Left renal cortex interstitium (tissue), 4 donors: ENCODE measurements at regions not wholly inside any gene's neighbourhood (a gene's known extent, or its start where the extent isn't known, plus 50 kb on each side); places are given as distances from the start of the nearest gene placed in this dataset.
"Not testable (repeated sequence)": the region's sequence is repeated elsewhere in the genome, so short reads cannot be mapped to it uniquely, and the experiment has no call there.

Experiments
- DNase-seq, 4 donors: peaks; one replicate each; pipeline ENCODE4 v3.0.0-alpha.2; 2013; ENCODE audit warnings: low read depth in 4 of 4, low spot score in 2 of 4, missing footprints in 1 of 4

GRCh38 chr1:73106931-73107330, 824.6 kb upstream of the NEGR1 start:
- no peak for DNase-seq

DNA sequence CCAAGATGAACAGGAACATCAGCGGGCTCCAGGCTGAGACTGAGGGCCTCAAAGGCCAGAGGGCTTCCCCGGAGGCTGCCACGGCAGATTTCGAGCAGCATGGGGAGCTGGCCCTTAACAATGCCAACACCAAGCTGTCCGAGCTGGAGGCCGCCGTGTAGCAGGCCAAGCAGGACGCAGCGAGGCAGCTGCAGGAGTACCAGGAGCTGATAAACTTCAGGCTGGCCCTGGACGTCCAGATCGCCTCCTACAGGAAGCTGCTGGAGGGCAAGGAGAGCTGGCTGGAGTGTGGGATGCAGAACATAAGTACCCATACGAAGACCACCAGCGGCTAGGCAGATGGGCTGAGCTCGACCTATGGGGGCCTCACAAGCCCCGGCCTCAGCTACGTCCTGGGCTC, 823.4 kb upstream of the NEGR1 start:
- DNase-seq, result no peak

DNA sequence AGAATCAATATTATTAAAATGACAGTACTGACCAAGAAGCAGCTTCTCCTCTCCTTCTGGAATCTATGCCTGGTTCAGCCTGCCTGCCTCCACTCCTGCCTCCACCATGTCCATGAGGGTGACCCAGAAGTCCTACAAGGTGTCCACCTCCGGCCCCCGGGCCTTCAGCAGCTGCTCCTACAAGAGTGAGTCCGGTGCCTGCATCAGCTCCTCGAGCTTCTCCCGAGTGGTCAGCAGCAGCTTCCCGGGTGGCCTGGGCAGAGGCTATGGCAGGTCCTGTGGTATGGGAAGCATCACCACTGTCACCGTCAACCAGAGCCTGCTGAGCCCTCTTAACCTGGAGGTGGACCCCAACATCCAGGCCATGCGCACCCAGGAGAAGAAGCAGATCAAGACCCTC, 822.4 kb upstream of the NEGR1 start:
- no peak for DNase-seq

DNA sequence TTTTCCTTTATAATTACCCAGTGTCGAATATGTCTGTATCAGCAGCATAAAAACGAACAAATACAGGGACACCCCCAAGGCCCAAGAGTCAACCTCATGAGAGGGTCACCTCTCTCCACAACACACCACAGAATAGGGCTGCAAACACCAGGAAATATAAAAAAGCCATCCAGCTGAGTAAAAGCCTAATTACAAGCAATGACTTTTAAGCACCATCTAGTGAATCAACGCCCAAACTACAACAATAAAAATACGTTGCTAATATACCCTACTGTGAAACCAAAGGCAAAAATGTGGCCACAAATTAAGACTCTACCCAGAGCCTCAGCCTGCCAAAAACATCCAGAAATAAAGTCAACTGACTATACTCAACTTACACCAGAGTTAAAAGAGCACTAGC, 817.9 kb upstream of the NEGR1 start:
- no peak for DNase-seq

GRCh38 chr1:73097917-73098316, 815.6 kb upstream of the NEGR1 start:
- no peak for DNase-seq

- DNase-seq, result no peak
Observed at GRCh38 chr1:73096841-73097240, 814.5 kb upstream of the NEGR1 start.

DNA sequence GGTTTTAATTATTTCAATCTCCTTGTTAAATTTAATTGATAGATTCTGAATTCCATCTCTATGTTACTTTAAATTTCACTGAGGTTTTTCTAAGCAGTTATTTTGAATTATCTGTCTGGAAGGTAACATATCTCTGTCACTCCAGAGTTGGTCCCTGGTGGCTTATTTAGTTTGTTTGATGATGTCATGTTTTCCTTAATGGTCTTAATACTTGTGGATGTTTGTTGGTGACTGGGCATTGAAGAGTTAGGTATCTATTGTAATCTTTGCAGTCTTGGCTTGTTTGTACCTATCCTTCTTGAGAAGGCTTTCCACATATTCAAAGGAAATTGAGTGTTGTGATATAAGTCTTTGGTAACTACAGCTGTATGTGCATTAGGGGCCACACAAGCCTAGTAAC, 810.0 kb upstream of the NEGR1 start:
- no peak for DNase-seq

GRCh38 chr1:73066866-73067265, 784.5 kb upstream of the NEGR1 start:
- DNase-seq, result no peak

DNA sequence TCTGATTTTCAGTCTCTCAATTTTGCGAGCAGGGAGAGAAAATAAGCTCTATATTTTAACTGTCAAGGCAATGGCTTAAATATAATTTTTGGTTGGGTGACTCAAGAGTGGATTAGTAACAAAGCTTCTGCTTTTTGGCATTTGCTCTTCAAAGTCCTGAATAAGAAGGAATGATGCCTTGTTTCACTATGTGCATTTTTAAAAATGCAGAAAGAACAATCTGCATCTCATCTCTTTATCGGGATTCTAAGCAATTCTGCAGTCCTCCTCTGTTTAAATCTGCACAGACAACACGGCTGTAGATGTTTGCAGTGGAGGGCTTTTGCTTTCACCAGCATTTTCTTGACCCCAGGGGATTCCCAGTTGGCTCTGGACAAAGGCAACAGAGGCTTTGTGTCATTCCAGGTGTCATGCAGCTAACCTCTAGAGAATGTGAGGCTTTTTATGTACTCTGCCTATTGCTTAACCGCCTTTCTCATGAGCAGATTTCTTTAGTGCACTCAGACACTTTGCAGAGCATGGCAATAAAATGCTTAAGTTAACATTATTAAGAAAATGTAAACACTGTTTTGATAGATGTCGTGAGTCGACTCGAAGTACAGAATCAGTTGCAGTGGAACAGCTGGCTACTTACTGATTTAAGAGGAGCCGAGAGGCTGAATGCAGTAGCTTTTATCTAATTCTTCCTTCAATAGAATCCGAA, 783.2 kb upstream of the NEGR1 start:
- no peak for DNase-seq

GRCh38 chr1:73056826-73057225, 774.5 kb upstream of the NEGR1 start:
- DNase-seq, result no peak

GRCh38 chr1:73044241-73045036, 762.1 kb upstream of the NEGR1 start:
- DNase-seq, result no peak

GRCh38 chr1:73042403-73042802, 760.1 kb upstream of the NEGR1 start:
- no peak for DNase-seq

DNA sequence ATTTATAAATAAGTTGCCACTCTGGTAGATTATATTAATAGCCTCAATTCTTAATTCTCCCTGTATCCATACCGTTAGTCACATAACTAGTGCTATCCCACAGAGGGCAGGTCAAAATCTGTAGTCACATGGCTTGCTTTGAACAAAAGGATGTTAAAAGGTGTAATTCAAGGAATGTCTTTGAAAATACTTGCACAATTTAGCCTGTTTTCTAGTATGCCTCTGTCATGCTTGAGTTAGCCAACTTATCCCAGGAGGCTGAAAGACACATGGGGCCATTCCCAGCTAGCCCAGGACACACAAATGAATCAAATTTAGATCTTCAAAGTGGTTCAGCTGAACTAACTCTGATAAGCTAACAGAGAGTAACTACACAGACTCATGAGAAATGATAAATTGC, 758.5 kb upstream of the NEGR1 start:
- no peak for DNase-seq

- no peak for DNase-seq
Observed at GRCh38 chr1:73034271-73034670, 751.9 kb upstream of the NEGR1 start.

- DNase-seq, result no peak
Observed at GRCh38 chr1:73033640-73034039, 751.3 kb upstream of the NEGR1 start.

DNA sequence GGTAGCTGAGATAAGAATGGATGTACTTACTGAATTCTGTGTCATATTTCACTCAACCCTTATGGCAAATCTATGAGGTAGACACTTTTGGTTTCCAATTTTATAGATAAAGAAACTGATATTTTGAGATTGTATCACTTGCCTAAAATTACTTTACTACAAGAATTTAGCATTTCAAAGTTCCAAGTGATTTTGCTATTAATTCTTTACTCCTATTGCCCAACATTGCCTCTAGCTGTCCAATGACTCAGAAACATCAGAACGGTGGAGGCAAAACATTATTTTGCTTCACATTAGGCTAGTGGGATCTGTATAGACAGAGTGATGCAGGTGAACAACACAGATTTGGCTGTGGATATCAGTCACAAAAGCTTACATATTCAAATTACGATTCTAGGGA, 747.2 kb upstream of the NEGR1 start:
- DNase-seq, result no peak

DNA sequence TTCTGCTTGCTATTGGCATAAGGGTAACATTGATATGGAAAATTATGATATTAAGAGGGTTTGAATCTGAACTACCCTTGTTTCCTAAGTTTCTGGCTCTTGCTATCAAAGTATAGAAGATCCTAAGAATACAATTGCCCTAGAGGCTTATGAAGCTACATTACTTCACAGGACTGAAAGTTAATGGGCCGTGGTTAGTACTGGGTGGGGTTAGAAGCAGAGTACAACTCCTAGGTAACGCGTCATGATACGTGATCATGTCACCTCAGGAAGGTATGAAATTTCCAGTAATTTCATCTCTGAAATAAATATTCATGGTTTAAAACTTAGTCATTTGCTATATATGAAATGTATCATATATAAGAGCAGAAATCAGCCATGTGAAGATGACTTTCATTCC, 743.8 kb upstream of the NEGR1 start:
- no peak for DNase-seq

DNA sequence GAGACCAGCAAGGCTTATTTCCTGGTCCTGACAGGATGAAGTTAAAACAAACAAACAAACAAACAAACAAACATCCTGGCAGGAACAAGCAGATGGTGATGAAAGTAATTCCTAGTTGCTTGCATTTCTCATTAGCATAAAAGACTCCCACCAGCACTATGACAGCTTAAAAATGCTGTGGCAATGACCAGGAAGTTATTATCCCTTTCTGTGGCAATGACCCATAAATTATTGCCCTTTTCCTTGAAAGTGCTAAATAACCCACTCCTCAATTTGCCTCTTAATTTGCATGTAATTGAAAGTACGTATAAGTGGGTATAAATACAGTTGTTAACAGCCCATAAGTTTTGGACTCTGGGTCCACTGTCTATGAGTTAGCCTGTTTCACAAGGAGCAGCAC, 727.6 kb upstream of the NEGR1 start:
- DNase-seq, result no peak

GRCh38 chr1:73009311-73009710, 727.0 kb upstream of the NEGR1 start:
- DNase-seq, result no peak

- DNase-seq, result no peak
Observed at GRCh38 chr1:72997624-72998023, 715.3 kb upstream of the NEGR1 start.

DNA sequence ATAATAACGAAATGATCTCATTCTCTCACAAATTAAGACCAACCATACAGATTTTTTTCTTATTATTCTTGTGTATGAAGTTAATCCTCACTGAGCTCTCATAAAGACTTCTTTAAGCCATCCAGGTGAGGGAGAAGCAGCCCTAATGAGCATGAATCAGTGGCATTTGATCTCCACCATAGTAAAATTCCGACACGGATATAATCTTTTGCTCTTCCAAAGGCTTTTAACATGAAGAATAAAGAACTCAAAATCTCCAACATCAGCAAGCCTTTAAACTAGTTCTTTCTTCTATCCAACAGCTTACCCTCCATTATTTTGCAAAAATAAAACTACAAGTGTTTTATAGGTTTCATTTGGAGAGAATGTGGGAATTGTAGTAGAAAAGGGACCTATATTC, 714.7 kb upstream of the NEGR1 start:
- DNase-seq, result no peak

- not testable (repeated sequence) for DNase-seq
Observed at GRCh38 chr1:72987871-72988270, 705.5 kb upstream of the NEGR1 start.
